NCI-H2171 treated with DMSO at 0.1 percent for 48 hours (cell line): ENCODE measurements at regions not wholly inside any gene's neighbourhood (a gene's known extent, or its start where the extent isn't known, plus 50 kb on each side); places are given as distances from the start of the nearest gene placed in this dataset.
"Not testable (repeated sequence)": the region's sequence is repeated elsewhere in the genome, so short reads cannot be mapped to it uniquely, and the experiment has no call there.

ENCODE experiments used
- DNase-seq: peaks from one replicate; lab custom pipeline; 2025; lab: John Stamatoyannopoulos, UW

GRCh38 chr9:78438211-78438610 lies 141.3 kb downstream of the PSAT1 start:
- DNase-seq: no peak

GRCh38 chr9:78438780-78439179 lies 141.9 kb downstream of the PSAT1 start:
- DNase-seq: no peak

GRCh38 chr9:78439190-78439865 lies 142.4 kb downstream of the PSAT1 start:
- peak; percentile 78 for DNase-seq

- no peak for DNase-seq
These were observed 143.2 kb downstream of the PSAT1 start for GRCh38 chr9:78439866-78440830.

- DNase-seq: no peak
These were observed 144.5 kb downstream of the PSAT1 start for GRCh38 chr9:78441396-78441795.

- no peak for DNase-seq
These were observed 145.0 kb downstream of the PSAT1 start for GRCh38 chr9:78441822-78442431.

- DNase-seq: not testable (repeated sequence)
These were observed 145.7 kb downstream of the PSAT1 start for GRCh38 chr9:78442577-78442976.

- DNase-seq: no peak
These were observed 147.0 kb downstream of the PSAT1 start for GRCh38 chr9:78443946-78444345.

- no peak for DNase-seq
These were observed 152.2 kb downstream of the PSAT1 start for GRCh38 chr9:78448960-78449673.

- DNase-seq: no peak
These were observed 156.5 kb downstream of the PSAT1 start for GRCh38 chr9:78453450-78453849.

GRCh38 chr9:78462611-78463010 lies 165.7 kb downstream of the PSAT1 start:
- DNase-seq: no peak

GRCh38 chr9:78463750-78464149 lies 166.8 kb downstream of the PSAT1 start:
- peak; percentile 38 for DNase-seq

- no peak for DNase-seq
These were observed 171.3 kb downstream of the PSAT1 start for GRCh38 chr9:78468231-78468630.

GRCh38 chr9:78468974-78469576 lies 172.2 kb downstream of the PSAT1 start:
- no peak for DNase-seq

GRCh38 chr9:78470216-78470615 lies 173.3 kb downstream of the PSAT1 start:
- DNase-seq: no peak

GRCh38 chr9:78470741-78471140 lies 173.8 kb downstream of the PSAT1 start:
- DNase-seq: no peak

GRCh38 chr9:78472111-78472510 lies 175.2 kb downstream of the PSAT1 start:
- DNase-seq: no peak

- DNase-seq: no peak
These were observed 182.5 kb downstream of the PSAT1 start for GRCh38 chr9:78479441-78479840.

- no peak for DNase-seq
These were observed 189.7 kb downstream of the PSAT1 start for GRCh38 chr9:78486661-78487060.

GRCh38 chr9:78490231-78490630 lies 193.3 kb downstream of the PSAT1 start:
- no peak for DNase-seq

- DNase-seq: no peak
These were observed 194.5 kb downstream of the PSAT1 start for GRCh38 chr9:78491402-78491801.
